GM04503 (cell line): ENCODE measurements at regions not wholly inside any gene's neighbourhood (a gene's known extent, or its start where the extent isn't known, plus 50 kb on each side); places are given as distances from the start of the nearest gene placed in this dataset.
"Not testable (repeated sequence)": the region's sequence is repeated elsewhere in the genome, so short reads cannot be mapped to it uniquely, and the experiment has no call there.

Source experiments
- DNase-seq: peaks from one replicate; pipeline ENCODE4 v3.0.0-alpha.2; 2012; ENCODE audit warnings: low read depth

GRCh38 chr20:6311841-6312655, 189.2 kb upstream of the FERMT1 start:
- DNase-seq = no peak

GRCh38 chr20:6311097-6311496, 188.3 kb upstream of the FERMT1 start:
- DNase-seq = no peak

- DNase-seq = no peak
These were observed 182.7 kb upstream of the FERMT1 start for GRCh38 chr20:6305536-6305935.

- no peak for DNase-seq
These were observed 179.2 kb upstream of the FERMT1 start for GRCh38 chr20:6302041-6302440.

- DNase-seq = no peak
These were observed 176.6 kb upstream of the FERMT1 start for GRCh38 chr20:6299456-6299855.

GRCh38 chr20:6298049-6298448, 175.2 kb upstream of the FERMT1 start:
- no peak for DNase-seq

- no peak for DNase-seq
These were observed 173.0 kb upstream of the FERMT1 start for GRCh38 chr20:6295867-6296256.

- DNase-seq = no peak
These were observed 172.5 kb upstream of the FERMT1 start for GRCh38 chr20:6295127-6295866.

GRCh38 chr20:6287471-6287870, 164.6 kb upstream of the FERMT1 start:
- no peak for DNase-seq

GRCh38 chr20:6282642-6283041, 159.8 kb upstream of the FERMT1 start:
- no peak for DNase-seq

- DNase-seq = no peak
These were observed 154.9 kb upstream of the FERMT1 start for GRCh38 chr20:6277661-6278240.

GRCh38 chr20:6270404-6270803, 147.6 kb upstream of the FERMT1 start:
- DNase-seq = not testable (repeated sequence)

GRCh38 chr20:6269168-6269873, 146.5 kb upstream of the FERMT1 start:
- no peak for DNase-seq

- peak; percentile 5 for DNase-seq
These were observed 142.5 kb upstream of the FERMT1 start for GRCh38 chr20:6265204-6265904.

GRCh38 chr20:6253396-6253795, 130.6 kb upstream of the FERMT1 start:
- DNase-seq = no peak

GRCh38 chr20:6245436-6245835, 122.6 kb upstream of the FERMT1 start:
- no peak for DNase-seq

GRCh38 chr20:6241591-6241990, 118.8 kb upstream of the FERMT1 start:
- no peak for DNase-seq

- no peak for DNase-seq
These were observed 117.2 kb upstream of the FERMT1 start for GRCh38 chr20:6240059-6240458.

GRCh38 chr20:6238421-6238820, 115.6 kb upstream of the FERMT1 start:
- DNase-seq = no peak

GRCh38 chr20:6235510-6235909, 112.7 kb upstream of the FERMT1 start:
- DNase-seq = no peak

- DNase-seq = no peak
These were observed 109.6 kb upstream of the FERMT1 start for GRCh38 chr20:6232436-6232835.

GRCh38 chr20:6231556-6231955, 108.7 kb upstream of the FERMT1 start:
- DNase-seq = no peak
